Urinary bladder (tissue), 3 donors: ENCODE measurements at regions not wholly inside any gene's neighbourhood (a gene's known extent, or its start where the extent isn't known, plus 50 kb on each side); places are given as distances from the start of the nearest gene placed in this dataset.

Experiments used
- DNase-seq: peaks from one replicate; pipeline ENCODE4 v3.0.0-alpha.2; 2015; ENCODE audit errors: extremely low spot score
- H3K27ac ChIP-seq: one replicate; pipeline ENCODE4 v1.5.1; 2013; ENCODE audit warnings: low read depth, mild to moderate bottlenecking, moderate library complexity
- H3K36me3 ChIP-seq: one replicate; pipeline ENCODE4 v1.6.1; 2013; ENCODE audit warnings: mild to moderate bottlenecking, moderate library complexity; ENCODE audit not compliant: insufficient read depth
- H3K4me1 ChIP-seq: one replicate; pipeline ENCODE4 v1.6.1; 2013; ENCODE audit warnings: mild to moderate bottlenecking, moderate library complexity; ENCODE audit not compliant: insufficient read depth
- H3K4me3 ChIP-seq: one replicate; pipeline ENCODE4 v1.5.1; 2013; ENCODE audit warnings: low read depth, low read length
- WGBS: extraction: QIAGEN DNeasy Blood & Tissue Kit; methylation state at CpG from one replicate; pipeline ENCODE4 v1.1.7; 2013; 5-methylcytosine and 5-hydroxymethylcytosine counted together
- donor health status: healthy with polysubstance abuse.
- donor health status: healthy.

DNA sequence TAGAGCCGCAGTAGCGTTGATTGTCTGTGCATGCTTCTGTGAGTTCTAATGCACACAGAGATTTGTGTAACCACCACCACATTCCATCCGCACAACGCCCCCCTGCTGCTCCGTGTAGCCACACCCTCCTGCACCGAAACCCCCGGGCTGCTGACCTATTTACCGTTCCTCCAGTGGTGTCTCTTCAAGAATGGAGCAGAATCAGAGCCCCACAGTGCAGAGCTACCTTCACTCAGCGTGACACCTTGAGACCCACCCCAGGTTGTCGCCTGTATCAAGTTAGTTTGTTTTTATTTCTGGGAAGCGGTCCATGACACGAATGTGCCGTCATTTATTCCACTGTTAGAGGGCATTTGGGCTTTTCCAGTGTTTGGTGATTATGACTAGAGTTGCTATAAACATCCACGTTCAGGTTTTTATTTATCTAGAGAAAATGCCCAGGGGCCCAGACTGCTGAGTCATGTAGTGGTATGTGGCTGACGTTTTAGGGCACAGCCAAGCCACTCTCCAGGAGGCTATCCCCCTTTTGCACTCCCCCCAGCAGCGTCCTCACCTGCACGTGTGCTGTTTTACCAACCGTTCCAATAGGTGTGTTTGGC is 266.8 kb downstream of the NDUFA10 start:
- DNase-seq = no peak
- Histone ChIP-seq H3K4me1 (no peaks in the 10 kb centered on the region), H3K27ac (no peak overlapping the region), H3K4me3 (no peak overlapping the region), H3K36me3 (no peaks in the 10 kb centered on the region)
- 48% methylated on average over 18 of the region's 18 CpGs for WGBS

DNA sequence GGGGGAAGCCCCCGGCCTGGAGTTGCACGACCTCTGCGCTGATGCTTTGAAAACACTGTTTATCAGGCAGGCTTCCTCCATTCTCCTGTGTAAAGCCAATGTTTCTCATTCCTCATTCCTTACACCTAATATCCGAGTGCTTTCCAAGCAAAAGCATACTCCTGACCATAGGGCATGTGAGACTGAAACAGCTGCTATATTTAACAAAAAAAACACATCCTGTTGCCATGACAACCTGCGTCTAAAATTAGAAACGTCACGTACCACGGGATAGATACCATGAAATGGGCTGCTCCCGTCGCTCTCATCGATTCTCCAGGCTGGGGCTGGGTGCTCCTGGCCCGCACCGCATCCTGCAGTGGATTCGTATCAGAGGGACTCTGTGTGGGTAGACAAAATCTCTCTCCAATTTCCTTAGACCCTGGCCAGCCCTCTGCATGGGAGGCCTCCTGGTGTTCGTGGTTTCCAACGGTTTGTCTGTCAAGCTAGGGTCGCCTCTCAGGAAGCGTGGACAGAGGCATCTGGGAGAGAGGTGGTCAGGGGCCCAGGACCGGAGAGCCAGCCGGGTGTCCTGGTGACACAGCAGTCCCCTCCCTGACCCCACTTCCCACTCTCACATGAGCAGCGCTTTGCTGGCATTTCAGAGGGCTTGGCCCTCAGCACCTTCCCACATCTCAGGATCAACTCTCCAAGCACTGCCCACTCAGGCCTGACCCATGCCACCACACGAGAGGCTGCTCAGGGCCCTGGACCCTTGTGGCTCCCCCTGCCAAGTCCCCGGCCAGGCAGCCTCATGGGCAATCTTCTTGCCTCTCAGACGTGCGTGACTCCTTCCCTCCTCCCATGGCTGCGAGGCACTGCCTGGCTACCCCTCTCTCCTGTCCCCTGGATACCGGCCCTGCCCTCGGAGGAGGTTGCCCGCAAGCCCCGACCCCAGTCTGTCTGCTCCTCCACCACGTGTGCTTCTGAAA is 268.1 kb downstream of the NDUFA10 start:
- Histone ChIP-seq H3K4me3 (no peak overlapping the region), H3K36me3 (no peaks in the 10 kb centered on the region), H3K4me1 (no peaks in the 10 kb centered on the region), H3K27ac (no peak overlapping the region)
- WGBS = 61% methylated on average over 31 of the region's 31 CpGs
- DNase-seq = peak; percentile 39

DNA sequence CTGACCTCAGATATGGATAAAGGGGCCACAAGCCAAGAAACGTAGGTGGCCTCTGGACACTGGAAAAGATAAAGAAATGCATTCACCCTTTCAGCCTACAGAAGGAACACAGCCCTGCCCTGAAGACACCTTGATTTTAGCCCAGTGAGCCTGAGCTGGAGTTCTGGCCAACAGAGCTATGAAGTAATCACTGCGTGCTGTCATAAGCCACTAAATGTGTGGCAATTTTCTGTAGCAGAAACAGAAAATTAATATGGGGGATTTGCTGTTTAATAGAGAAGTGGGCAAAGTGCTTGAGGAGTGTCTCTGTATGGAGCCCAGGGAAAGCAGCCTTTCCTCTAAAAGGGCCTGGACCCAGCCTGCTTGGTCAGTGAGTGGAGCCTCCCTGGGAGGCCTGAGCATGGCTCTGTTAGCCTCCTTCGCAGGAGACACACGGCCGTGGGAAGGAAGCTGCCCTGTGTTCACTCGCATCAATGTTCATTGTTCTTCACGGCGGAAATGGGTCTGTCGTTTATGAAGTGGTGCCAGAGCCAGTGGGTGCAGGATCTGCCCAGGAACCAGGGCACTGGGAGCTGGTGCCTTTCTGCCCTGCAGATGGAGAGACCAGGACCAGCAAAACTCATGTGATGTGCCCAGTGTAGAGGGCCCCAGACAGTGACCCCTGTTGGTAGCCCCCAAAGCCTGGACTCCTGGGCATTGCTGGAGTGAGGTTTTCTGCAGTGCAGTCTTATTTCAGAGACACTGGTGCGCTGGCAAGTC is 268.9 kb downstream of the NDUFA10 start:
- Histone ChIP-seq H3K27ac (no peak overlapping the region), H3K4me3 (no peak overlapping the region), H3K4me1 (no peaks in the 10 kb centered on the region), H3K36me3 (no peaks in the 10 kb centered on the region)
- 77% methylated on average over 10 of the region's 10 CpGs for WGBS
- no peak for DNase-seq

DNA sequence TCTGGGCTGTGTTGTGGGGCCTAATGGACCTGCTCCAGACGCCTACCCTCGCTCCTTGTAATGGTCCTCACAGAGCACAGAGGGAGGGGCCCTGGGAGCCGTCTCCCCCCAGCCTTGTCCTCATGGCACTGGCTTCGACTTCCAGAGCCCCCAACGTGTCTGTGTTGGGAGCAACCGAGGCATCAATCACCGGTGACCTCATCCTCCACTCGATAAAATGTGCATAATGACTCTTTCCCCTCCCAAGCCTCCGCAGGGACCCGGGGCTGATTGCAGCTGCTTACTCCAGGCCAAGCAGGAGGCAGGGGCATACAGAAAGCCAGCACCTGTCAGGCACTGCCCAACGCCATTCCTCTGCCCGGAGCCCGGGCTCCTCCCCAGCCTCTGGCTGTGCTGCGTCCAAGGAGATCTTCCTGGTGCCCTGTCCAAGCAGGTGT is 271.7 kb downstream of the NDUFA10 start:
- H3K4me3 ChIP-seq = no peak overlapping the region
- no peak for DNase-seq
- WGBS = 88% methylated on average over 14 of the region's 14 CpGs
- no peak overlapping the region for H3K27ac ChIP-seq
- H3K4me1 ChIP-seq = no peaks in the 10 kb centered on the region
- H3K36me3 ChIP-seq = no peaks in the 10 kb centered on the region

DNA sequence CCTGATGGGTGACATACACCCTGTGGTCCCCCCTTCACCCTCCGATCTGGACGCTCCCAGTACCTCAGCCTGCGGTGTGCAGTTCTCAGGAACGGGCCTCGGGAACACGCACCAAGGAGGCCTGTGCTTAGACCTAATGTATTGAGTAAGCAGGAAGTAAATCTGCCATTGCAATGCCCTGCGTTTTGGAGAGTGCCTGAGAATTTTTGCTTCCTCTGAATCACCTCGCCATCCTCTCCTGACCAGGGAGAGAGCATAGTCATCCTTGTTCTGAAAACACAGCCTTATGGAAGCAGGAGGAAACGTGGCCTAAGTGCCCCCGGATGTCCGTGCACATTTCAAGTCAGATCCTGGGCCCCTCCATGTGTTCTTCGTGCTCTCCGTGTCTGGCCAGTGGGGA is 272.2 kb downstream of the NDUFA10 start:
- whole genome bisulfite sequencing = 90% methylated on average over 13 of the region's 13 CpGs
- H3K27ac ChIP-seq = no peak overlapping the region
- no peaks in the 10 kb centered on the region for H3K4me1 ChIP-seq
- no peaks in the 10 kb centered on the region for H3K36me3 ChIP-seq
- H3K4me3 ChIP-seq = no peak overlapping the region
- DNase-seq = no peak

DNA sequence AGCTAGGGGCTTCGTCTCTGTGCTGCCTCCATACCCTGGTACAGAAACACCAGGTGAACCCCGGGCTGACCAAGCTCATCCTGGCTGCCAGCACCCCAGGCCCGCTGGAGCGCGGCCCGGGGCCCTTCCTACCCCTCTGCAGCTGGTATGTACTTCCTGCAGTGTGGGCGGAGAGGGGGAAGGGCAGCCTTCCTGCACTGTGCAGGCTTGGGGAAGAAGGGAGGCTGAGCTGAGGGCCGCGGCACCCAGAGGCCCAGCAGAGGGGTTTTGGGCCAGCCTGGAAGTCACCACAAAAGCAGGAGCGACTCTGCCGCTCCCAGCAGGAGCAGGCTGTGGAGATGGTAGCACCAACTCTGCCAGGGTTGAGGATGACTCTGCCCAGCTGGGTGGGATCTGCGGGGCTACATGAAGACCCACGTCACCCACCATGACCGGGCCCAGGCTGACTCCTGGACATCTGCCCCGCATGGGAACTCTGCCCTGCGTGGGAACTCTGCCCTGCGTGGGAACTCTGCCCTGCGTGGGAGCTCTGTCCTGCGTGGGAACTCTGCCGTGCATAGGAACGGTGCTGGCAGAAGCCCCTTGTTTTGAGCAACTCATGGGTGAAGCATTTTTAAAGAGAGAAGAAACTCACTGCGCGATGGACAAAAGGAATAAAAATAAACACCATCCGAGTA is 273.3 kb downstream of the NDUFA10 start:
- Histone ChIP-seq H3K4me3 (no peak overlapping the region), H3K27ac (no peak overlapping the region), H3K4me1 (no peaks in the 10 kb centered on the region), H3K36me3 (no peaks in the 10 kb centered on the region)
- DNase-seq = no peak
- WGBS = 49% methylated on average over 24 of the region's 24 CpGs

DNA sequence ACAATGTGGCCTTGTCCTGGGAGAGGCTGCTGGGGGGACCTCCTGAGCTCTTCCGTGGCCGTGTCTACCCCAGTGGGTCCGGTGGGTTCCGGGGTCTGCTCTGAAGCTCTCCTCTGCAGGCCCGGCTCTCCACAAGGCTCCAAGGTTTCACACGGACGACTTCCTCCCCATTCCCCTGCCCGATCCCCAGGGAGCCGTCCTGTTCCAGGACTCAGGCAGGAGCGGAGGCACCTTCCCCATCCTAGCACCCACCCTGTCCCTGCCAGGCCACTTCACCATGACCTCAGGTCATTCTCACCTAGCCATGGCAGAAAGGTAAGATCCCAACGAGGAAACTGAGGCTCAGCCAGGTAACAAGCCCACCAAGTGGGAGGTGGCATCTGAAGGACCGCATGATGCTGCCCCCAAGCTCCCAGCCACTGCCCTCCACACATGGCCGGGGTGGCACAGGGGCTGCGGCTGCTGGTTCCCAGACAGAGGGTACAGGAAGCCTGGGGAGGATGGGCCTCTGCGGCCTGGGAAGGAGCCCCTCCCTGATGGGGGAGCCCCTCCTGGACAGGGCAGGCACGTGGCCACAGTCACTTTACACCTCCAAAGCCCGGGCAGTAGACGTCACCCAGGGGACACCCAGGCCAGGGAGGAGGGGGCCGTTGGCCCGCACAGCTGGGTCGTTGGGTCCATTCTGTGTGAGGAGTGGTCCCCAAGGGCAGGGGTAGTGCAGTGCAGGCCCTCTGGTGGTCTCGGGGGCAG is 274.0 kb downstream of the NDUFA10 start:
- WGBS = 85% methylated on average over 22 of the region's 22 CpGs
- no peak for DNase-seq
- no peak overlapping the region for H3K27ac ChIP-seq
- no peaks in the 10 kb centered on the region for H3K36me3 ChIP-seq
- no peak overlapping the region for H3K4me3 ChIP-seq
- H3K4me1 ChIP-seq = no peaks in the 10 kb centered on the region

DNA sequence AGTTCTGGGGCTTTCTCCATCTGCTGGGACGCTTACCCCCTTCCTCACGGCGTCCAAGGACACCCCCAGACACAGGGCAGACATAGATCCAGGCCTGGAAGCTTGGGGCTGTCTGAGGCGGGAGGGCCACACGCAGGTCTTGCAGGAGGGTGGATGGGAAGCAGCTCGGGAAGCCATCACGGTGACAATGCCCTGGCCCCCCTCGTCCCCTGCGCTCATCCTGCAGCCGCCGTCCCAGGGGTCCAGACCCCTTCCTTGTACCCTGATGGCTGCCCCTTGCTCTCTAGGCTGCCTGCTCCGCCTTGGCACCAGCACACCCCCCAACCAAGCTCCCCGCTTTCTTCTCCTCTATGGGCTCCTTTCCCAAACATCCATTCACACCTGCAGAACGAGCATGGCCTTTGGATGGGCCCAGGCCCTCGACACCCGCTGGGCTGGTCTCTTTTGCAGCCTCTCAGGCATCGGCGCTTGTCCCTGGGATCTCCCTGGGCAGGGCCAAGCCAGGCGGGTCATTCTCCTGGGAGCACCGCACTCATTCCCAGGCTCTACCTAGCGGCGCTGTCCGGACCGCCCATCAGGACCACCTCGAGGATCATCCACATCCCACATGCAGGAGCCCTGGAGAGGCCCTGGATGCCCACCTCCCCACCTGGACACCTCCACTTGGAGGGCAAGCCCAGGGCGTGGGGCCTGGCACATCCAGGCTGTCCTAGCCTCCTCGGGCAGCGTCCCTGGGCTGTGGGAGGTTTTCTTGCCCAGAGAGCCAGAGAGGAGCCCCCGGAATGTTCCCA is 274.9 kb downstream of the NDUFA10 start:
- no peak for DNase-seq
- no peak overlapping the region for H3K27ac ChIP-seq
- no peaks in the 10 kb centered on the region for H3K36me3 ChIP-seq
- H3K4me3 ChIP-seq = no peak overlapping the region
- WGBS = 92% methylated on average over 29 of the region's 29 CpGs
- no peaks in the 10 kb centered on the region for H3K4me1 ChIP-seq

DNA sequence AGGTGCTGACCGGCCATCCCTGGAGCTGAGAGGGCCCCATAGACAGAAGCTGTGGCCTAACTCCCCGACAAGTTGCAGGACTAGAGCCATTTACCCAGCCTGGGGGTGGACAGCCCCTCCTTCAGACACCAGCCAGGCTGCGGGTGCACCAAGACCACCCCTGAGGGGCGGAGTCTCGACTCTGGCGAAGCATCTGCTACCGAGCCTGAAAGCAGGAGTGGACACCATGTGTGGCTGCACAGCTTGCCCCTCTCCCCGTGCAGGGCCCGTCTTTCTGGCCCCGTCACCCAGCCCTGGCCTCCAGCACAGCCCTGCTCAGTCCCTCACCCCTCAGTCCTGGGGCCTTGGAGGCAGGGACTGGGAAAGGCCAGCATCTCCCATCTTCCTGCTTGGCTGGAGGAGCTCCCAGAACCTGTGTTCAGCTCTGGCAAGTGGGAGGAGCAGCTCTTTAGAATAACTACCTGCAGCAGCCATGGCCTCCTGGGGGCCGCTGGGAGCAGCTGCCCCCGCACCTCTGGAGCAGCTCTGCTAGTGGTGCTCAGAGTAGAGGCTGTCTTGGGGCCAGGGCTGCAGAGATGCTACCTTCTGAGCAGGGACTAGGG is 275.8 kb downstream of the NDUFA10 start:
- Histone ChIP-seq H3K36me3 (no peaks in the 10 kb centered on the region), H3K27ac (no peak overlapping the region), H3K4me3 (no peak overlapping the region), H3K4me1 (no peaks in the 10 kb centered on the region)
- WGBS = 88% methylated on average over 12 of the region's 12 CpGs
- no peak for DNase-seq

DNA sequence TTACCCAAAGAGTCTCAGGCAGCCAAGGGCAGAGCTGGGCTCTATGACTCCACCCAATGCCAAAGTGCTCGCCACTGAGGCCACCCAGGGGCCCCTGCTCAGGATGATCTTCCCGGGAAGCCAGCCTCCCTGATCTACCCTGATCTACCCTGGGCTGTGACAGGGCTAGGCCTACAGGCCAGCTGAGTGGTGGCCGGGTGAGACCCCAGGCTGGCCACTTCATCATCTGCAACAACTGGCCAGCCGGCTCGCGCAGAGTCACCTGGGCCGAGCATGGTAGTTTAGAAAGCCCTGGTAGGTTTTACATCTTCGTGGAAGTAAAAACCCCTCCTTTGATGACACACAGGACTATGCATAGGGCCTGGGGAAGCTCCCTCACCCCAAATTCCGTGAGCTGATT is 276.3 kb downstream of the NDUFA10 start:
- Histone ChIP-seq H3K4me3 (no peak overlapping the region), H3K4me1 (no peaks in the 10 kb centered on the region), H3K36me3 (no peaks in the 10 kb centered on the region), H3K27ac (no peak overlapping the region)
- DNase-seq = no peak
- 89% methylated on average over 9 of the region's 9 CpGs for WGBS

DNA sequence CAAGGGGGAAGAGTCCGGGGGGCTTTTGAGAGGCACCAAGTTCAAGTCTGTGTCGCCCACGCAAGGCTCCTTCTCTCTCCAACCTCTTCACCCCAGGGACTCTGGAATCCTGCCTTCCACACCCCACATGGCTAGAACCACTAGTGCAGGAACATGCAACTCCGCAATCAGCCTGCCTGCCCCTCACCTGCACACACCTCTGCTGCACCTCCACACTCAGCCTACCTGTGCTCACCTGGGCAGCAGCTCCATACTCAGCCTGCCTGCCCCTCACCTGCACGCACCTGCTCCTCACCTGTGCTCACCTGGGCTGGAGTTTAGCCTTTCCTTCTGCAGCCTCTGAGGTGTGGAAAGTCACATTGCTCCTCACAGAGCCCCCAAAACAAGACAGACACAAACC is 277.4 kb downstream of the NDUFA10 start:
- Histone ChIP-seq H3K4me3 (no peak overlapping the region), H3K36me3 (no peaks in the 10 kb centered on the region), H3K27ac (no peak overlapping the region), H3K4me1 (no peaks in the 10 kb centered on the region)
- 96% methylated on average over 5 of the region's 5 CpGs for WGBS
- DNase-seq = no peak

DNA sequence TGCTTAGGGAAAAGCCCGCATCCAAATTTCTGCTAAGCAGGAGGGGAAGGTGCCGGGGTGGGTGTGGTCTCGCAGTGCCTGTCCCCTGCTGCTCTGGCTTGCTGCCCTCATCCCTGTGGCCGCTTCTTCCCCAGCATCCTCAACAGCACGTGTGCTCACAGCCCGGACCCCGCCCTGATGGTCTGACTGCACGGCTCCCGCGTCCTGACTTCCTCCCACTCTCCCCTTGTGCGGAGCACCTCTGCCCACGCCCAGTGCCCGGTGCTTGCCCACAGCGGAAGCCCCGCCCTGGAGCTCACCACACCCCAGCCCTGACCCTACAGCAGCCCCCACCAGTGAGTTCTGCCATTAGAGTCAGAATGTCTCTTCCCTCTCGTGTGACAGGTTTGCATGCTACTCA is 277.9 kb downstream of the NDUFA10 start:
- DNase-seq = no peak
- WGBS = 84% methylated on average over 16 of the region's 16 CpGs
- Histone ChIP-seq H3K27ac (no peak overlapping the region), H3K4me1 (no peaks in the 10 kb centered on the region), H3K4me3 (no peak overlapping the region), H3K36me3 (no peaks in the 10 kb centered on the region)
